HS-5 (cell line): ENCODE measurements at regions not wholly inside any gene's neighbourhood (a gene's known extent, or its start where the extent isn't known, plus 50 kb on each side); places are given as distances from the start of the nearest gene placed in this dataset.

ENCODE experiments used
- DNase-seq: peaks from one replicate; pipeline ENCODE4 v3.0.0-alpha.2; 2012; ENCODE audit warnings: low read depth

DNA sequence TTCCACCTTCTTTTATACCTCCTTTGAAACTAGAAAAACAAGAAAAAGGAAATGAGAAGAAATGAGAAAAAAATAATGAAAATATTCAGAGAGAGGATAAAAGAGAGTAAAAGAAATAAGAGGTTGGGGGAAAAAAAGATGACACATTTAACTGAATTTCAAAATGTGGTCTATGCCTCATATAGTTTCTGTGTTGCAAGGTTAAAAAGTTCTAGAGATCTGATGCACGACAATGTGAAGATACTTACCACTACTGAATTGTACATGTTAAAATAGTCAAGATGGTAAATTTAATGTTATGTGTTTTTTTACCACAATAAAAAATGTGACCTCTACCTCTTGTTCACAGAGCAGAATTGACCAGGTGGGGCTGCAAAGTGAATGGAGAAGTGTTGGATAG, 314.8 kb upstream of the OR4E1 start:
- DNase-seq: no peak

DNA sequence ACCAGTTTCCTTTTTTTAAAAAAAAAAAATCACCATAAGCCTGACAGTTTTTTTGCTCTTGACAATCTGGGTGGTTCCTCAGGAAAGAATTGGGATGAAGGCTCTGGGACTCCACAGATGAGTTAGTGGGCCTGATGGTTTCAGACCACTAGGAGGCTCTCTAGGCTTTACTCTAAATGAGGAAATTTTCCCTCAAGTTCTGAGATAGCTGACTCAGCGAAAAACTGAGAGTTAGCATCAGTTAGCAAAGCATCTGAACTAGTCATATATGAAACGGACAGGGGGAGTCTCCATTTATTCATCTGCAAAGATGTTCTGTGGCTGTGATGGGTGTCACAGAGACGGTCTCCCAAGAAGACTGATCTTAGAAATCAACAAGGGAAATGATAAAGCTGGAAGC, 314.3 kb upstream of the OR4E1 start:
- DNase-seq: no peak

DNA sequence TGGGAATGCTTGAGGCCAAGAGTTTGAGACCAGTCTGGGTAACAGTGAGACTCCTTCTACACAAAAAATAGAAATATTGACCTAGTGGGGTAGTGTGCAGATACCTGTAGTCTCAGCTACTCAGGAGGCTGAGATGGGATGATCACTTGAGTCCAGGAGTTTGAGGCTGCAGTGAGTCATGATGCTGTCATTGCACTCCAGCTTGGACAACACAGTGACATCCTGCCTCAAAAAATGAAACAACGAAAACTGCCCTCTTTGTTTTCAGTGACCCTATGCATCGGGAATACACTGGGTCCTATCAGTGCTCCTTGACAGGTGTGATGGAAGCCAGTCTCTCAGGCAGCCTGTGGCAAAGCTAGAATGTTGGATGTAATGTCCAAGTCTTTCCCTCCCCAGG, 311.5 kb upstream of the OR4E1 start:
- DNase-seq: no peak

DNA sequence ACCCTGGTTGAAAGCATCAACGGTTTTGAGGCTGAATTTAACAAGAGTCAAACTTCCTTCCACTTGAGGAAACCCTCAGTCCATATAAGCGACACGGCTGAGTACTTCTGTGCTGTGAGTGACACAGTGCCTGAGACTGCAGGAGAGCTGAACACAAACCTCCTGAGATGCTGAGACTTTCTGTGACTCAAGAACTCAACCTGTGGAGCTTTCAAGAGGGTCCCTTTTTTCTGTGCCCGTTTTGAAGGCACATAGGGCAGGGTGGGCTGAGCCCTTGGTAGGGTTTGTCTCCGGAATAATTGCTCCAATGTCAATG, 305.3 kb upstream of the OR4E1 start:
- no peak for DNase-seq

GRCh38 chr14:21978184-21978998, 304.8 kb upstream of the OR4E1 start:
- no peak for DNase-seq

- no peak for DNase-seq
These were observed 301.1 kb upstream of the OR4E1 start for GRCh38 chr14:21974741-21975140.

- no peak for DNase-seq
These were observed 291.4 kb upstream of the OR4E1 start for GRCh38 chr14:21965042-21965441.

- no peak for DNase-seq
These were observed 290.6 kb upstream of the OR4E1 start for GRCh38 chr14:21964180-21964579.

DNA sequence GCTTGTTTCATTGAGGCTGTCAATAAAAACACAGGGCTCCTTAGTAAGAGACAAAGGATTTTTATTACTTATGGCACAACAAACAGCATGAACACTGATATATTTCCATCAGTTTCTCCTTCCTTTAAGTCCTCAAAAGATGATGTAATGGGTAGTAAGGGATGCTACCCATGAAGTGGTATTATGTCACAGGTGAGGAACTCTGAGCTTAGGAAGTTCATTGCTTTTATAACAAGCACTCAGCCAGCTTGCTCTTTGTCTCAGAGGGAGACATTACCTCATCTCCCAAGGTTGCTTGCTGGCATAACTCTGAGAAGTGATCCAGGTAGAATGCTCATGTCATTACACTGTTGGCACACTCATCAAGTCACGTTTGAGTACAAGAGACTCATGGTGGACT, 287.0 kb upstream of the OR4E1 start:
- DNase-seq: no peak

GRCh38 chr14:21941885-21942284, 268.3 kb upstream of the OR4E1 start:
- no peak for DNase-seq

DNA sequence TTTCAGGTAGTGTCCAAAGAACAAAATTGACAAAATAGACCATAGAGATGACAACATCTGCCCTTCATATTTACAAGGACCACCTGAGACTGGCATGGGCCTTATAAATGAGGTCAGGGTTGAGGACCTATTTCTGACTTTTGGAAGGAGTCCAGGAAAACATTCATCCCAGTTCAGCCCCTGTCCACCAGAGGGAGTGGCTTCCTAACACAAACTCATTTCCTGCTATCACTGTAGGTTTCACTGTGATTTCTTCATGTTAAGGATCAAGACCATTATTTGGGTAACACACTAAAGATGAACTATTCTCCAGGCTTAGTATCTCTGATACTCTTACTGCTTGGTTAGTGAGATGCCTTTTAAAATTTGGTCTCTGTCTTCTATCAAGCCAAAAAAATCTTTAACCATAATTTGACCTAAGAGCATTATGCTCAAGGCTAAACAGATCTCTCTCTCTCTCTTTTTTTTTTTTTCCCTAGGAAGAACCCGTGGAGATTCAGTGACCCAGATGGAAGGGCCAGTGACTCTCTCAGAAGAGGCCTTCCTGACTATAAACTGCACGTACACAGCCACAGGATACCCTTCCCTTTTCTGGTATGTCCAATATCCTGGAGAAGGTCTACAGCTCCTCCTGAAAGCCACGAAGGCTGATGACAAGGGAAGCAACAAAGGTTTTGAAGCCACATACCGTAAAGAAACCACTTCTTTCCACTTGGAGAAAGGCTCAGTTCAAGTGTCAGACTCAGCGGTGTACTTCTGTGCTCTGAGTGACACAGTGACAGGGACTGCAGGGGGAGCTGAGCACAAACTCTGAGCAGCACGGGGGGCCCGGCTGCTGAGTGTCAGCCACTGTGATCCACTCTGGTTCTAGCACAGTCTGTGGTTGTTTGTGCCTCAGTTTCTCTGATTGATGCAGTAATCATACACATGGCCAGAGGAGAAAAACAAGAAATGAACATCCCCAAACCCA, 267.6 kb upstream of the OR4E1 start:
- no peak for DNase-seq

DNA sequence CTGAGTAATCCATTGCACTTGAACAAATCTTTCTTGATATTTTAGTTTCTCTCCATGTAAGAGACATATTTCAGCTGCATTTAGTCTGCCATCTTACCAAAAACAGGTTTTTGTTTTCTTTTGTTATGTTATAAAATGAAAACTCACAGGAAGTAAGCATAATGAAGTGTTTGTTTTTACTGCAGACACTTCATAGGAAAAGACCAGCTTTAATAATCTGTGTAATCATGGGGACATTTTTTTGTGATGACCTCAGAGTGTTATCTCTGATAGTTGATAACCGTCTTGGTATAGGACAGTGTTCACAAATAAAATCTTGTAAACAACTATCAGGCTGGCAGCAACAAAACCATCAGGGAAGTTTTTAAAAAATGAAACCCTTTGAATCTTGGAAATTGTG, 266.2 kb upstream of the OR4E1 start:
- DNase-seq: no peak

- DNase-seq: no peak
These were observed 264.4 kb upstream of the OR4E1 start for GRCh38 chr14:21937996-21938395.

- DNase-seq: no peak
These were observed 260.1 kb upstream of the OR4E1 start for GRCh38 chr14:21933681-21934080.

DNA sequence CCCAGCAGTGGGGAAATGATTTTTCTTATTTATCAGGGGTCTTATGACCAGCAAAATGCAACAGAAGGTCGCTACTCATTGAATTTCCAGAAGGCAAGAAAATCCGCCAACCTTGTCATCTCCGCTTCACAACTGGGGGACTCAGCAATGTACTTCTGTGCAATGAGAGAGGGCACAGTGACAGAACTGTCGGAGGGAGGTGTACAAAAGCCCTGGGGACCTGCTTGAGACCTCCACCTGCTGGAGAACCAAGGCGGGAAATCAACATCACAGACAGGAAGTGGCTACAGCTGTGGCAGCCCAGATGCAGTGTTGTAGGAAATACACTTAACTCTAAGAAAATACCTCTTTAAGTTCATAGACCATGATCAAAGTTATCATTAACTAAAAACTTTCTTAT, 250.9 kb upstream of the OR4E1 start:
- no peak for DNase-seq

DNA sequence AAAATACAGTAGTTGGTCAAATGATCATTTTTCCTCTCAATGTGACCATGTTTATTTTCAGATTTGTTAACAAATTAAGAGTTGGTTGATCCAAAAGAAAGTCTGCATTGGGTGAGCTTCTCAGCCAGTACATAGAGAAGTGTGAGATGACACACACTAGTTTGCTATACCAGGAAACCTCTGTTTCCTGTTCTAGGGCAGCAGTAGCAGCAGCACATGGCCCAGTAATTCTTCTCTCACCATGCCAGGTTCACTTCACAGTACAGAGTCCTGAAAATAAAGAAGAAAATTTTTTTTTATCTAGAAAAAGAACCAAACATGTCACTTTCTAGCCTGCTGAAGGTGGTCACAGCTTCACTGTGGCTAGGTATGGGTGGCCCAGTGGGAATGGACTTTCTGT, 250.2 kb upstream of the OR4E1 start:
- DNase-seq: no peak

DNA sequence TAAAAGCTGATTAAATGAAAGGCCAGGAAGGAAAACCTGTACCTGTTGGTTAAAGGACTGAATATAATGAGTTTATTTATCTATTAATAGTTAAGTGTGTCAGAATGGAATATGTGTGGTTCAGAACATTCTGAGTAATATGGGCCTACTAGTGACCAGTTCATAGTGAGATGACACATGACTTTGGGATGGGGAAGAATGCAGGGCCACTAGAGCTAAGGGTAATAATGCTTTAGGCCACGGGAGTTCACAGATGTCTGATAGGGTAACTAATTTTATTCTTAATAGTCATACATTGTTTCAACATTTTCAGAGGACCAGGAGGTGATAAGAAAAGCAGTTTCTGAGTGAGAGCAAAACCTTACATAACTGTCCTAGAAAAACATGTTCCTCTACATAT, 247.8 kb upstream of the OR4E1 start:
- DNase-seq: no peak

DNA sequence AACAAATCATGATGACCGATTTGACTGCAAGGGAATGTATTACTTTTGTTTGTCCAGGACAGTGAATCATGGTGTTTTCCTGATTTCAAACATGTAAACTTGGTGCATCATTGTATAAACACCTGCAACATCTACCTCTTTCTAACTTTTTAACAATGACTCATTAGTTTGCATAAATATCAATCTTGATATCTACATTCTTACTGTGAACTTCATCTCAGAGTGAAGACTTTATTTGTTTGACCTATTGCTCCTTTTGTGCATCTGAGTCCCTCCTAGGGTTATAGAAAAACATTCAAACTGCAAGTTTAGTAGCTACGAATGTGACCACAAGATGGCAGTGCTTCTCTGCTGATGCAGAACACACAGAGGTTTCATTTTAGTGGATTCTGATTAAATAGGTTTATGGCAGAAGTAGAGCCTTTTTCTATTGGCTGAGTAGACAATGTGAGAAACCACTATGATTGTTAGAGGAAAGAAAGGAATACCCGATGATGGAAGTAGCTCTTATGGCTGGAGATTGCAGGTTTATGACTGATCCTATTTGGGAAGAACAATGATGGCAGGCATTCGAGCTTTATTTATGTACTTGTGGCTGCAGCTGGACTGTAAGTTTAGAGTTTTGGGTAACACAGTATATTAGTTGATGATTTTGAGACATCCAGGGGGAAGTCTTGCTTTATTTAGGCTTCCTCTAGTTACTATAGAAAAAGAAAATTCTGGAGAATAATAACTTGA, 244.2 kb upstream of the OR4E1 start:
- no peak for DNase-seq

DNA sequence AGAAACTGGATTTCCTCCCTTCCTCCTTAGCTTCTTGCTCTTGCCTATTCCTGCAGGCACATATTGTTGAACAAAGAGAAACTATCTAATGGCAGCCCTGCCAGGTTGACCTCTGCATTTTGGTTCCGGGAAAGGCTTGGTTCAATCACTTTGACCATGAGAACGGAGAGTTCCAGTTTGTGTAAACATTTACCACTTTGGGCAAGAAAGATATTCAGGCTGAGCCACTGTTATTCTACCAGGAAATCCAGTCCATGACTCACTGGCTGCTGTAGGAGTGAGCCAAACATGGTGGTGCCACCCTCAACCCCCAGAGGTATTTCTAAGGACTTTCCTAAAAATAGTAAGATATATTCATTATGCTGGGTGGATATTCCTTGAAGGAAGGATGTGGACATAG, 242.2 kb upstream of the OR4E1 start:
- no peak for DNase-seq

DNA sequence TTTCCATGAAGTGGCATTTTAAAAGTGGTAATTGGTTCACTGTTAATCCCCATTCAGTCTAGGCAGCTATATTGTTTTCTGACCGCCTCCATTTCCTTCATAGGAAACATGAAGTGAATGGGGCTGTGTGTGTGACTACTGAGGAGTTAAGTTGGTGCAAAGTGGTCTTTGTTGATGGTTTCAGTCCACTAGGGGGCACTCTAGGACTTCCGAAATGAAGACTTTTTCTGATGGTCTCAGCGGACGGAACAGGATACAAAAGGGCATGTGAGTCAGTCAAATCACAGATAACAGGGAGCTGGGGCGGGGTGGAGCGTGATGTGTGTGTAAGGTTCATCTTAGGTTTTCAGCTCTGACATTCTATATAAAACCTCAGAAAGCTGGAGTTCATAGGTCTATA, 240.1 kb upstream of the OR4E1 start:
- DNase-seq: peak; percentile 28

DNA sequence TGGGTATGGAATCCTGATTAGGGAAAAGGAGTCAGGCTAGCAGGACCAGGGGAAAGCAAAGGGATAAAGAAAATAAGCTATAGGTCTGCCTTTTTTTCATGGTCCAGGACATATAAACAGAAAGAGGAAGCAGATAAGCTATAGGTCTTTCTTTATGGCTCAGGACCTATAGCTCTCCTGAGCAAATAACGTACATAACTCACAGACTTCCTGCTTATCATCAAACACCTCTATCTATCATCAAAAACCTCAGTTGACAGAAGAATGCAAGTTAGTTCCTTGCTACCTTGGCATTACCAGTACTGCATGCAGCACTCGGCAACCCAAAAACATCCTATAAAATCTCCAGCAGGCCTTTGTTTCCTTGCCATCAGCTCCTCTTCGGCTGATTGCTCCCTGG, 238.7 kb upstream of the OR4E1 start:
- no peak for DNase-seq

DNA sequence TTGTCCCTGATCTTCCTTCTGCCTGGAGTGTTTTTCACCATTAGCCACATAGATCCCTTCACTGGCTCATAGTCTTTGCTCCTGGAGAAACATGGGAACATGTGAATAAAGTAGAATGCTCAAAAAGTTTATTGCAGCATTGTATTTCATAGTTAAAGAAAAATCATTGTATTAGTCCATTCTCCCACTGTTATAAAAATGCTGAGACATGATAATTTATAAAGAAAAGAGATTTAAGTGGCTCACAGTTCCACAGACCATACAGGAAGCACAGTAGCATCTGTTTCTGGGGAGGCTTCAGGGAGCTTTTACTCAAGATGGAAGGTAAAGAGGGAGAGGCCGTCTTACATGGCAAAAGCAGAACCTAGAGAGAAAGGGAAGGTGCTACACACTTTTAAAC, 238.3 kb upstream of the OR4E1 start:
- DNase-seq: no peak

GRCh38 chr14:21910260-21910659, 236.6 kb upstream of the OR4E1 start:
- DNase-seq: no peak
